ENCODE measurements at regions not wholly inside any gene's neighbourhood (a gene's known extent, or its start where the extent isn't known, plus 50 kb on each side); places are given as distances from the start of the nearest gene placed in this dataset.
"Not testable (repeated sequence)": the region's sequence is repeated elsewhere in the genome, so short reads cannot be mapped to it uniquely, and the experiment has no call there.

DNA sequence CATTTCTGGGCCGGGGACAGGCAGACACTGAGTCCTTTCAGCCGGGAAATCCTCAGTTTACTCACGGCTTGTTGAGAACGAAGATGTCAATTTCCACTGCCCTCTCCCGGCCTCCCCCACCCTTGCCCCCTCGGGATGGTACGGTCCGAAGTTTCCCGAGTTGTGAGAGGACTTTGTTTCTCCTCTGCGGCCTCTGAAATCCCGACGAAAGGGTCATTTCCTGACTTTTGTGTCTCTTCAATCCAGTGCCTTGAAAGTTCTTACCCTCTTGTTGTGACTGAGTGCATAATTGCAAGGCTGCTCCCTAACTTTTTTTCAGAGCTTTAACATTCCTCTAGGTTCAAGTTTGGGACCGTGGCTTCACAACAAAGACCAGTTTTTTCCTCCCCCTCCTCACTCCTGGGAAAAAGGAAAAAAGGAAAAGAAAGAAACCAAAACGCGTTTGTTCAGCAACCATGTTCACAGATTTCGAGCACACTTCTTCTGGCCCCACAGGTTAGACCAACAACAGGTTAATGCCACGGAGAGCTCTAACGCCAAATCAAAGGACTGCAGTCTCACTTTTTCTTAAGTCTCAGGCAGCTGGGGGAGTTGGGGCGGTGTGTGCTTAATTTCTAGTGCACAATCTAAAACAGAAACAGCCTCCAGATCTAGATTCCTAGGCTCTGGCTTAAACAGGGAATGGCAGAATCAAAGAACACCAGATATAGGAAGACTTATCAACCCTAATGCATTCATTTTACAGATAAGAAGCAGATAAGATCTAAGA is 138.9 kb downstream of the TMCO5A start:
- peak; percentile 13 for DNase-seq

DNA sequence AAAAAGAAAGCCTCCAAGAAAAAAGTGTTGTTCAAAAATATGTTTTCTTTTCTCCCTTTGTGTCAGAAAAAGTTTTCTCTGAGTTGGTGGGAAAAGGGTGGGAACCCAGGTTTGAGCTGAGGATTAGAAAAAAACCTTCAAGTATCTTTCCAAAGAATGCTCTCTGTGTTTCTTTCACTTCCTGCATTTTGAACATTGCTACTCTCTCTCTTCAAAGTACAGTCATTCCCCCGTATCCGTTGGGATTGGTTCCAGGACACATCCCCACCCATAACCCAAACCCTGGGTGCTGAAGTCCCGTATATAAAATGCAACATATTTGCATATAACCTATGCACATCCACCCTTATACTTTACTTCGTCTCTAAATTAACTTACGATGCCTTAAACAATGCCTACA is 139.6 kb downstream of the TMCO5A start:
- no peak for DNase-seq

DNA sequence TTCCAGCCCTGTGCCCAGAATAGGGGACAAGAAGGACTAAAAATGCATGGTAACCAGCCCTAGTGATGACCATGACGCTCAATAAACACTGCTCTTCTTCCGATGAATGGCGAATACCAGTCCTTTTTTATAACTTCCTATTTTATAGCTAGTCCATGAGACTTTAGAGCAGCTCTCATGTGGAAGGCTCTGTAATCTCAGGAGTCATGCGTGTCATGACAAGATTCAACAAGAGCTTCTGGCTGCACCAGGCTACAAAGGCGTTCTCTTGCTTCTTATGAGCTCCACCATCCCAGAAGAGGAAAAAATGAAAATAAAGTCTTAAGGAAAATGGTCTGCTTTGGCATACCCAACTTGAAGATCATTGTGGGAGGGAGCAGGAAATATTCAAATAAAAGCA is 141.0 kb downstream of the TMCO5A start:
- no peak for DNase-seq

DNA sequence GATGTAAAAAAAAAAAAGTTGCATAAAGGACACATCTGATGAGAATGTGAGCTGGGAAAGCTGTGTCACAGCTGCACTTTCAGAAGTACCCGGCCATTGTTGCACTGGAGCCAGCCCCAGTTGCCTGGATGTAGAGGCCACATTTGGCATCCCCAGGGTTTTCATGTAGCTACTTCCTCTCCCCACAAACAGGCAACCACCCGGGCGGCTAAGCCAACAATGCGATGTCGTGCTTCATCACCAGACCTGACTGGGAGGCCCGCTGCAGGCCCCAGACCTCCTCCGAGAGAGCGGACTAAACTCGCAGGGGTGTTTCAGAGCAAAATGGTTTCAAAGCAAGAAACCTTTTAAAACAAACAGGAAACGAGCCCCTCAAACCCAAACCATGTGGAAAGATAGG is 142.3 kb downstream of the TMCO5A start:
- no peak for DNase-seq

DNA sequence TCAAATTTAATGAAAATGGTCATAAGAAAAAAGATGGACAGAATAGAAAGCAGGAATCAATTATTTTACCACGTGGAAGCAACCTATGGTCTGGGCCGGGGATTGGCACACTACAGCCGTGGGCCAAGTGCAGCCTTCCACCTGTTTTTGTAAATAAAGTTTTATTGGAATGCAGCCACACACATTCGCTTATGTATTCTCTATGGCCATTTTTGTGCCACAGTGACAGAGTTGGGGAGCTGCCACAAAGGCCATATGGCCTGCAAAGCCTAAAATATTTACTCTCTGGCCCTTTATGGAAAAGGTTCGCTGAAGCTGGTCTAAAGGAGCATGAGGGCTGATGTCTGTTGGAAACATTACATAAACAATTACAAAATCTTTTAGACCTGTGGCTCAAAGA is 144.8 kb downstream of the TMCO5A start:
- DNase-seq: no peak

DNA sequence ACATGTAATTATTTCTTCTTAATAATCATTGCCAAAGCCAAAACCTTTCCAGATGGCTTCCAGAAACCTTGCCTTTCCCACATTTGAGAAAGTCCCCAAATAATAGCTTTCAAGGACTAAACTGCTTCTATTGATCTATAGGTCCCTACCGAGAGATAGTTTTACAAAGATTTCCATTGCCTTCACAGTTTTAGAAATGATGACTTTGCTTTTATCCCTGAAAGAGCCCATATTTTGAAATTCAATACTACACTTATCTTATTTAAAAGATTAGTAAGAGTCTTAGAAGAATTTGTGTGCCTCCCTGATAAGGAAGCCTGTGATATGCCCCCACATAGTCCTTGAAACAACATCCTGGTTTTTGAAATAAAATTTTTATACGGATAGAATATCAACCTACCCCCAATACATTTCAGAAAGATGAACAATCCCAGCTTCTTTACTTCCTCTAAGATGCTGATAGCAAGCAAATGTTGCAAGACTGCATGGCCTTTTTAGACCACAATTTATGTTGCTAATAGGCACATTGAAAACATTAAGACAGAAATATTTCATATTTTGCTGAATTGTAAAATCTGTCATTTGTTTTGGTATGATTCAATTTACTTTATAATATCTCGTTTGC is 146.3 kb downstream of the TMCO5A start:
- no peak for DNase-seq

DNA sequence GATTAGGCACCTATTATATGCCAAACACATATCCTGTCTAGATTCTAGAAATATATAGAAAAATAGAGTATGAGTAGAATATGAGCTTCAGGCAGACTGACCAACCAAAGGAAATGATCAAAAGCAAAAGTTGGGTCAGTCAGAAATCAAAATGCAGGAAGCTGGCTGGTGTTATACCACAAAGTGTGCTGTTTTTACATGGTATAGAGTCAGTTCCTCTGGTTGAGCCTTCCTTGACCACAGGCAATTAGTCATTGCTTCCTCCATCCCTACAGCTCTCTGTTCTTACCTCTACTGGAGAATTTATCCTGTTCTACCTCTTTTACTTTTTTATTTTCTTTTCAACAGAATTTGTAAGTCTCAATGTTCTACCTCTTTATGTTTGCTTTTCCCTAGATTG is 149.8 kb downstream of the TMCO5A start:
- no peak for DNase-seq

DNA sequence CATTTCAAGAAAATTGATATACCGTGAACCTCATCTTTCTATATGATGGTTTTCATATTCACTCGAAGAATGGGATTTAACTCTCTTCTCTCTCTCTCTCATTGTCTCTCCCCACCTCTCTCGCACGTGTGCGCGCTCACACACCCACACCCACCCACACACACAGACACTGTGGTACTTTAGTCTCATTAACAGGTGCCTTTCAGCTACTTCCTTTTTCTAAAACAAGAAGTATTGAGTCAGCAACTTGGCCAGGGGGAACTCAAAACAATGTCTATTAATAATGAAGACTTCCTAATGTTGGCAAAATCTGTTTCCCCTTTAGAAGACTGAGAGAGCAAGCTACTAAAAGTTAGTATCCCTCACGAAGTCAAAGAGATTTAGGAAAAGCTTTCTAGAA is 150.7 kb downstream of the TMCO5A start:
- DNase-seq: no peak

DNA sequence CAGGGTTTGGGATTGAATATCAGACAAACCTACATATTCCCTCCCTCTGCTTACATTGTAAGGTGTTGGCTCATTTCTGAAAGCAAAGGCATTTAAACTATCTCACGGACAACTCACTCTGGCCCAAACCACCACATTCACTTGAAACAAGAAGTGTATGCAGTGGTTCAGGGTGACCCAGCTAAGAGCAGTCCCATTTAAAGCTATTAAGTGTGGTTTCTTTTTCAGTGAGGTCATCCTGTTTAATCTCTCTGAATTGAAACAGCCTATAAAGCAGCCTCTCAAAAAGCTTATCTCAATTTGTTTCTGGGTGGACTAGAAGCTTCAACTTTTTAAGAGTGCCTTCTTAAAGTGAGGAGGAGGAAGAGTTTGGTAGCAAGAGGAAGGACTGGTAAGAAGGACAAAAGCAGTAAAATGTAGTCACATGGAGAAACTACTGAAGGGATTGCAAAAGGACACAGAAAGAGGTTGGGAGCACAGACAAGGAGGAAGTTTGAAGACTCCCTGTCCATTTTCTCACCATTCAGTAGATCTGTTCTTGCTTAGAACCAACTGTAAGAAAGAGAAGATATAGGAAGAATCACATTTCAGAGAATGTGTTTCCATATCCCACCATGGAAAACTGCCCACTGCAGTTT is 151.6 kb downstream of the TMCO5A start:
- DNase-seq: no peak

DNA sequence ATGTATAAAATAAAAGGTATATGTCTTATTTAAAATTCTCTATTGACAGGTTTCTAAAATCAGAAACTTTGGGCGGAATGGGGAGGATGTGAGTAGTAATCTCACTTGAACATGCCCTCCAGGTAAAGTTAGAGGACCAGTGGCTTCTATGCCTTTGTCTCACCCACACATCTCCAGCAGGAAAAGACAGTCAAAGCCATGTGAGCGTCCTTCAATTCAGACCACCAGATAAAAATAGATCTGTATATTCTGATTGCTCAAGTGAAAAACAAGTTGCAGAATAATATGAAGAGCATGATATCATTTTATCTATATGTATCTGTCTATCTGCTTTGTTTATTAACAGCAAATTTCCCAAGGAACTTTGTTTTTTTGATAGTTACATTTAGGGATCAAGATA is 152.2 kb downstream of the TMCO5A start:
- DNase-seq: no peak

DNA sequence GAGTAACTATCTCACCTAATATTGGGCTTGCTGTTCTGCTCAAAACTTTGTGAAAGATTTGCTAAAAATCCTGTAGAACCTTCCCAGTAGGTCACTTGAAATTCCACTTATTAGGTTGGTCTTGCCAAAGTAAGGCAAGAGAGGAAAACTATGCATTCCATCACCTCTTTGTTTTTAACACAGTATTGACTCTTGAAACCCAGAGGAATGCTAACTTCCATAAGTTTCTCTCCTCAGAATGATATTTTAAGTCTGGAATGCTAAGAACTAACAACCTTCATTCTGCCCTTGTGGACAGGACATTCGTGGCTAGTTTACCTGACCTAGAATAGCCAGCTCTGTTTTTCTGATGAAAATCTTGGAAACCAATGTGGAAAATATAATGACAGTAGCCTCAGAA is 154.5 kb downstream of the TMCO5A start:
- no peak for DNase-seq

DNA sequence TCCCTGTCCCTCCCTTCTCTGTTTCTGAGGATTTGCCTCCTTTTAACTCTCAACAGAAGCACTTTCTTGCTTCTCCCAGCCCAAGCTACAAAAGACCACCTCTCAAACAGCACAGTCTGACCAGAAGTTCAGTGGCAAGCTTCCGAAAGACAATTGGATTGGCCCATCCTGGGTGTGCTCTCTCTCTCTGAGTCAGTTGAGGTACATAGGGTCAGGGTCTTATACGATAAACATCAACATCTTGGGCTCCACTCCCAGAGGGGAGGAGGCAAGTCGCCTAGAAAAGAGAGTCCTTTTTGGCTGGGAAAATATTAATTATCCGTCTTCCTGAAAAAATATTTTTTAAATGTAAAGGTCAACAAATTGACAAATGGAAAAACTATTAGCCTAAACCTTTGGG is 155.8 kb downstream of the TMCO5A start:
- no peak for DNase-seq

DNA sequence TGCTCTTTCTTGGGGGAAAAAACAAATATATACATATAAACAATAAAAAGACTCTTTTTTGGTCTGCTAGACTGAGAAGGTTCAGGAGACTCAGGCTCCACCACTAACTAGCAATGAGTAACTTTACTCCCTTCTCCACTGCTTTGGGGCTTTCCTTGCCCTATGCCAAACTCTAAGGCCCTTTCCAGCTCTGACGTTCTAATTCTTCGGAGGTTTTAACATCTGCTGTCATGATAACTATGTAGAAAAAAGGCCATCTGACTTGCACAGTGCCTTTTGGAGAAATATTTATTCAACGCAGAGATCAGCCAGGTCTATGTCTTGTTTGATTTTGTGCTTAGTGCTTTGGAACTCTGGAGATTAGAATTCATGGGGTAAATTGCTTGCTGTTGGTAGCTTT is 156.2 kb downstream of the TMCO5A start:
- DNase-seq: no peak

DNA sequence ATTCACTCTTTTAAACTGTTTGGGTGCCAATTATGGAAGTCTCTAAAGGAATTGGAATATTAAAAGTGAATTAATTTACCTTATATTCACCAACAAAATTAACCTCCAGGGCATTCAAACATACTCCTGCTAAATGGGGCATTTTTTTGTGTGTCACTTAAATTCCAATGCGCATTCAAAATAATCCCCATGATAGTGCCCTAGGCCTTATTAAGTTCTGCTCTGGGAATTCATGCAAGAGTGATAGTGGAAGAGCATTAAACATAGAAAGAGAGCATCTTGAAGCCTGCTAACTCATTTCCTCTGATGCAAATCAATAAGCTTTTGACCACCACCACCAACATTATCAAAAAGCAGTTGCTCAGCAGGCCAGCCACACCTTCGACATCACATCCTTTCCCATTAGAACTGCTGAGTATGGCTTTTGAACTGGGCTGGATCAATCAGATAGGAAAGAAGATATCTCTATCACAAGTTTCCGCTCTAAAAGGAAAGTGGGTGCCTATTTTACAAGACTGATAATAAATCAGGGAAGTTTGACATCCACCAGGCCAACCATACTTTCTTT is 156.7 kb downstream of the TMCO5A start:
- no peak for DNase-seq

DNA sequence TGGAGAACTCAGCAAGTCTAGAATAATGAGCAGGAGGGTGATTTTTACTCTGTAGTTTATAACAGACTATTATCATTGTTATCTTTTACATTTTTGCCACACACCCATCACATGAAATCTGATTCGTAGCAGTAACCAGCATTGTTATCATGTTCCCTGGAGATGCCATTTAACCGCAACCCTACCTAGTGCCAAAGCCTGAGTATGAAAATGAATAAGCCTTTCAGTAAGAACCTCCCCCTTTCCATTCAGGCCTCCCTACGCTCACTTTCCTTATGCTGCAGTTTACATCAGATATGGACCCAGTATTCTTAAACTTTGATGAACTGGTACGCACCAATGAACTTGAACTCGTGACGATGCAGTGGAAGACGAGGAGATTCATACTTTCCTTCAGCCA is 158.7 kb upstream of the SPRED1 start:
- no peak for DNase-seq

DNA sequence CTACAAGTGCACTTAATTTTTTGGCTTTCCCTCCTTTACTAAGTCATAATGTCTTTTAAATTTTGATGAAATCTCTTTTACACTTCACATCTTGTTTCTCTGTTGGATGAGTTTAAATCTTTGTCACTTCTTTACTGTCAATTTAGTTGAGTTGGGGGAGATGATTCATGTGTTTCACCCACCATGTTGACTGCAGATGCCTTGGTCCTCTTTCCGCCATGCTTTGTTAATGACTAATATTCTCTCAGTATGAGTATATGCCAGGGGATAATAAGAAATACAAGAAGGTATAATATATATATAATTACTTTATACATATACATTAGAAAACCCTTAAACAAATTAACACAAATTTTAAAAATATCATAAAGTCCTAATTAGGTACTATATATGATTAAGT is 149.7 kb upstream of the SPRED1 start:
- no peak for DNase-seq

DNA sequence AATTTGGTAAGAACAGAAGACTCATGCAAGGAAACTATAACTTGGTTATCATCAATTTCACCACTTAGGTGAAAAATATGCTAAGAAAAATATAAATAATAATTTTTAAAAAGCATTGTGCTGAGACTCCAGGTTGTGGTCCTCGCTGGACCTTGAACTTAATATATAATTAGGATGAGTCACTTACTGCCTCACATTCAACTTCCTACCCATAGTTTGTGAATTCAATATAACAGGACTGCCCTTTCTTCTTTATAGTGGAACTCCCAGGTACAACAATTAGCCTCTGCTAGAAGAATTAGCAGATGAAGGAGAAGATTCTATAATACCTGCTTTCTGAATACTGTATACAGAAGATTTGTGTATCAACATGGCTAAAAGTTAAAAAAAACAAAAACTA is 149.1 kb upstream of the SPRED1 start:
- no peak for DNase-seq

DNA sequence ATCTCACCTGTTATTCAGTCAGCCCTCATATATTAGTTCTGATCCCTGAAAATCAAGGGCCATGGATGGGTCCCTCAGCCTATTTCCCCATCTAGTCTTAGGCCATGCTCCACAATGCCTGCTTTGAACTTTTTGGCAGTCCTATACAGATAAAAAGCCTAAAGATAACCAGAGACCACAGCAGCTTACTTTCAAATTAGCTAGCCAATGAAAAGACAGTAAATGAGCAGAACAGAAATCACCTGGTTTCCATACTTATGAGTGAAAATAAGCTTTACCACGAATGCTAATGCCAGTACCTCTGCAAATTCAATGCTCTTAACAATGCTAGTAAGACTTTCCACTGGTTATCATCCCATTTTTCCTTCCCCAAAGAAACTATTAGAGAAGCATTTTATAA is 141.6 kb upstream of the SPRED1 start:
- DNase-seq: no peak

DNA sequence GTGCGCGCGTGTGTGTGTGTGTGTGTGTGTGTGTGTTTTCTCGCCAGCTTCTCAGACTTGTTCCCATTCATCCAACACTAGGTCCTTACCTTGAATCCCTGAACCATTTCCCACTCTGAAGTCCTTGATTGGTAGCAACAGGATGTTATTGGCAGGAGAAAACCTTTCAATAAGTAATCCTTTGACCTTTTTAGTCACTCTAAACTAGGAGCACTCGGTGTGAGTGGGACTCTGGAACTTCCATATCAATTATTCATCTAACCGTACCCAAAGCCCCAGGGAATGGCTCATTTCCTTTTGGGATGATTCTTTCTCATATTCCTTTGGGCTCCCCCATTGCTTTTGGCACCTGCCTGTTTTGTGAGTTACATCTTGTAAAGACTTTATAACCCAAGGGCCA is 140.2 kb upstream of the SPRED1 start:
- DNase-seq: peak; percentile 13

DNA sequence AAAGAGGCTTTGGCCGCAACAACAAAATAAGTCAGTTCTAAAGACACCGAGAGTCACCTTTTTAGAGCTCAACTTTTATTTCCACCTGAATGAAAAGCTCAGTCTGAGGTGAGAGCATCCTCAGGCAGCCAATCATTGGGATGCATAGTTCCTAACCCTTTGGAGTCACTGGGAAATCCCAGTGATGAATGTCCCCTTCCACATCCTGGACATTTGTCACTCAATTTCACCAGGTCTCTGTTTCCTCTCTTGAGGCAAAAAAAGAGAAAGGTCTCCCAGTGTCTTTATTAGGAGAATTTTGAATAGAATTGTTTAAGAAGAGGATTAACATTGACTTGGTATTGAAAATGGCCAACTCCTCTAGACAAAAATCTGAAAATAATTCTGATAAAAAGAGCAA is 137.5 kb upstream of the SPRED1 start:
- no peak for DNase-seq

DNA sequence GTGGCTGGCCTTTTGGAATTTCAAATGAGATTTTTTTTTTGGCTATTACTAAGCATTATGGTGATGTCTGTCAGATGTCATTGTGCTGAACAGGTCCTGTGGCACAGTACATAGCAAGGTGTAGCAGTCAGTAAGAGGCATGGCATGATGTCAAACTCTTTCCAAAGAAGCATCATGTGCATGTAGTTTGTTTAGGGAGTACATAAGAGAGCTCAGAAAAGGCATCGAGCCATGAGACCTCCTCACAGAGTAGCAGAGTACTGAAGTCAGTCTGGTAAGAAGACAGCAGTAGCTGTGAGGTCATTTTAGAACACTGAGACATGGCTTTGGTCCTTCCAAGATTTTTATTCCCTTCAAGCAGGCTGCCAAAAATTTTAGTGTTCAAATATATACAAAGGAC is 134.9 kb upstream of the SPRED1 start:
- DNase-seq: no peak

DNA sequence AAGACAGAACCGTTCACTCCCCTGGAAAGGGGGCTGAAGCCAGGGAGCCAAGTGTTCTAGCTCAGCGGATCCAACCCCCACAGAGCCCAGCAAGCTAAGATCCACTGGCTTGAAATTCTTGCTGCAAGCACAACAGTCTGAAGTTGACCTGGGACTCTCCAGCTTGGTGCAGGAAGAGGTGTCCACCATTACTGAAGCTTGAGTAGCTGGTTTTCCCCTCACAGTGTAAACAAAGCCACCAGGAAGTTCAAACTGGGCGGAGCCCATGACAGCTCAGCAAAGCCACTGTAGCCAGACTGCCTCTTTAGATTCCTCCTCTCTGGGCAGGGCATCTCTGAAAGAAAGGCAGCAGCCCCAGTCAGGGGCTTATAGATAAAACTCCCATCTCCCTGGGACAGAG is 132.8 kb upstream of the SPRED1 start:
- not testable (repeated sequence) for DNase-seq

DNA sequence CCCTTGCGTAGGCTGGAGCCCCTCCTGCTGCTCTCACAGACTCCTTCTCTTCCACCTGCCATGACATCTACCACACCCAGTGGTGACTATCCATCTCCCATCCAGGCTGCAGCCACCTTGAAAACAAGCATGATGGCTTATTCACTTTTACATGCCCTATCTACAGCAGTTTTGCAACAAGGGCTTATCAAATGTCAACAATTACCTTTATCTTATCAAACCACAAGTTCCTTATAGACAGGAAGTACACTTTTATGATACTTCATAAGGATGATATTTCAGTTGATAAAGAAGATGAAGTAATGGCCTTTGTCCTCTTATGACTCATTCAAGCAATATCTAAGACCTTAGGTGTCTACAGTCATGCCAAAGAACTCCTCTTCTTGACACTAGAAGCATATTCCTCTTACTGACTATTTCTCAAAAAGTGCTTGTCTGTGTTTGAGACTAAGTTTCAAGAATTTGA is 125.3 kb upstream of the SPRED1 start:
- no peak for DNase-seq

DNA sequence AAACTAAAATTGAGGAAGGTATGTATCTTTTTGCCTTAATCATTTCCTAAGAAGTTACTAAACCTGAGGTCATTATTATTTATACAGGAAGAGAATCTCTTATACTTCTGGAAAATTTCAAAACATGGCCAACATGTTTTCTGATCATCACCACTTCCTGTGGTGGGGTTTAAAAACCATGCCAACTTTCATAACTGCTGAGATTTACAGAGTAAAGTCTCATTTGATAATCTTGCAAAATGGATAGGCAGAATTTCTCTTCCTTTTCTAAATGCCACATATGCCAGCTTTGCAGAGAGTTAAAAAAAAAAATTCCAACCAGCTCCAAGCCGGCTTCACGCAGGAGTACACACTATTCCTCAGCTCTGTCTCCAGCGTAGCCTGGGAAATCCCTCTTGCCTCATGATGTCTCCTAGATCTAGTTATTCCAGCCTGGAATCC is 124.3 kb upstream of the SPRED1 start:
- no peak for DNase-seq

Measured in NCI-H146 (cell line).